ENCODE measurements at regions not wholly inside any gene's neighbourhood (a gene's known extent, or its start where the extent isn't known, plus 50 kb on each side); places are given as distances from the start of the nearest gene placed in this dataset.

DNA sequence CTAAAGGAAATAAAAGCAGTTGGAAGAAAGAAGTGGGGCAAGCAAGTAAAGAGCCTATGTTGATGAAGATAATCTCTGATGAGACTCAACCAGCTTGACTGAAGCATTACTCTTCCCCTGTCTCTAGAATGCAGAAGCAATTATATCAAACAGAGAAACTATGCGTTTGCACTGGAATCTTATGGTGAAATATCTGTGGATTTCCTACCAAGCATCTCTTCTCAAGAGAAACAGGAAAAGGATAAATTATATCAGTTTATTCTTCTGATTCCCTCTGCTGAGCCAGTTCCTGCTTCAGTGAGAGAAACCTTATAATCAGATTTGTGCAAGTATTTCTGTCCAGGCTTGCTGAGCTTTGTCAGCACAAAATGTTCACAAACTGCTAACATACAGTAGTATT is 316.7 kb upstream of the SLC7A11 start:
- CTCF ChIA-PET: no interaction called here
- POLR2A ChIA-PET (ENCODE audit: low non-redundant PET): no interaction called here
- no peak for TF ChIP-seq CTCF (conservative IDR thresholded peaks at IDR 0.05; ENCODE audit: low read depth)
- H3K27ac ChIP-seq: no peak overlapping the region
- no peak for DNase-seq (ENCODE audit: low spot score)

- ChIA-PET POLR2A (ENCODE audit: low non-redundant PET) (no interaction called here), CTCF (interaction anchor here (0.7 kb wide), 1 partner anchor 15 kb away, joined by 6 read pairs; no protein-coding TSS in a partner anchor)
- no peak overlapping the region for H3K27ac ChIP-seq
- DNase-seq (ENCODE audit: low spot score): no peak
- no peak for TF ChIP-seq CTCF (conservative IDR thresholded peaks at IDR 0.05; ENCODE audit: low read depth)
Measured at GRCh38 chr4:138555584-138555983, 313.4 kb upstream of the SLC7A11 start.

DNA sequence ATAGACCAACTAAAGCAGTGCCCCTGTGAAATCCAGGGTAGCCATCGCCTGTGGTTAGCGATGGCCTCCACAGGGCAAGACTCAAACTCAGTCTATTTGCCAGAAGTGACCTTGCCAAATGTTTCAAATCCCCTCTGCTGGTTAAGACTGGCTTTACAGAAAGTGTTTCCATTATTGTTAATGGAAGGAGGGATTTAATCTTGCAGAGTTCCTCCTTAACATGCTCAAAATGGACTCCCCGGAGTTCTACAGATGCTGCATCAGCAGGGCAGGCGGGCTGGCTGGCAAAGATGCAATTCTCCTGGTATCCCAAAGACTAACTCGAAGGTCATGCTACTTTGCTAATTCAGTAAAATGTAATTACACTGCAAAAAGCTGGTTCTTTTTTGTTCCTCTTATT is 313.0 kb upstream of the SLC7A11 start:
- ChIA-PET POLR2A (ENCODE audit: low non-redundant PET) (no interaction called here), CTCF (interaction anchor here (0.7 kb wide), 1 partner anchor 15 kb away, joined by 6 read pairs; no protein-coding TSS in a partner anchor)
- no peak for DNase-seq (ENCODE audit: low spot score)
- H3K27ac ChIP-seq: no peak overlapping the region
- no peak for TF ChIP-seq CTCF (conservative IDR thresholded peaks at IDR 0.05; ENCODE audit: low read depth)

DNA sequence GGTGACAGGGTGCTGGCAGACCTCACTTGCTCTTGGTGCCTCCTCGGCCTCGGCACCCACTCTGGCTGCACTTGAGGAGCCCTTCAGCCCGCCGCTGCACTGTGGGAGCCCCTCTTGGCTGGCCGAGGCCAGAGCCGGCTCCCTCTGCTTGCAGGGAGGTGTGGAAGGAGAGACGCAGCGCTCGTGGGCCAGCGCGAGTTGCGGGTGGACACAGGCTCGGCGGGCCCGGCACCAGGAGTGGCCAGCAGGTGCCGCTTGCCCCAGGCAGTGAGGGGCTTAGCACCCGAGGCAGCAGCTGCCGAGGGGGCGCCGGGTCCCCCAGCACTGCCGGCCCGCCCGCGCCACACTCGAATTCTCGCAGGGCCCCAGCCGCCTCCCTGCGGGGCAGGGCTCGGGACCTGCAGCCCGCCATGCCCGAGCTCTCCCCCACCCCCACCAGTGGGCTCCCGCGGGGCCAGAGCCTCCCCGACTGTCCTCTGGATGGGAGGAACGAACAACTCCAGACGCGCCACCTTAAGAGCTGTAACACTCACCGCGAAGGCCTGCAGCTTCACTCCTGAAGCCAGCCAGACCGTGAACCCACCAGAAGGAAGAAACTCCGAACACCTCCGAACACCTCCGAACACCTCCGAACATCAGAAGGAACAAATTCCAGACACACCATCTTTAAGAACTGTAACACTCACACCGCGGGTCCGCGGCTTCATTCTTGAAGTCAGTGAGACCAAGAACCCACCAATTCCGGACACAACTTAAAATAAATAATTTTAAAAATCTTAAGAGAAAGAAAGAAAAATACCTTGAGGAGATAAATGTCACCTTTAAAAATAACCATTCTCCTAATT is 311.1 kb upstream of the SLC7A11 start:
- ChIA-PET CTCF (no interaction called here), POLR2A (ENCODE audit: low non-redundant PET) (no interaction called here)
- no peak for TF ChIP-seq CTCF (conservative IDR thresholded peaks at IDR 0.05; ENCODE audit: low read depth)
- DNase-seq (ENCODE audit: low spot score): no peak
- no peak overlapping the region for H3K27ac ChIP-seq

DNA sequence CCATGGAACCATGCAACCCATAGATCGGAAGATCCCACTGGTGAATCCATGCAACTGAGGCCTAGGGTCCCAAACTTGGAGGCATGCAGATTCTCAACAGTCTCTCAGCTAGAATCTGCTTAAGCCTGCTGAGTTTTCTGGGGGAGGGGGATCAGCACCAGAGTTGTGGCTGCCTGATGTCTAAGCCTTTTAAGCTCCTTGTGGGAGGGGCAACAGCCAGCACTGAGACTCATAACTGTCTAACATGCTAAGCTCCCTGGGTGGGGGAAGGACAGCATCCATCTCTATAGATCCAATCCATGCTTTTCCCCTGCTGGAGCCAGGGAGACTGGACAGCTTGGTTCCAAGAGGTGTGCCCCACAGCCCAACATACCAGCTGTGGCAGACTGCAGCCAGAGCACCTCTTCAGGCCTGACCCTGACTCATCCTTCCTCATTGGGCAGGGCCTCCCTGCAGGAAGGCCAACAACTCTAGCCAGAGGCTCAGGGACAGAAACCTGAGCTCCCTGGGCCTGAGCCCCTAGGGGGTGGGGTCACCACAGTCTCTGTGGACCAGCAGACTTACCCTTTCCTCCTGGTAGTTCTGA is 300.1 kb upstream of the SLC7A11 start:
- TF ChIP-seq CTCF (conservative IDR thresholded peaks at IDR 0.05; ENCODE audit: low read depth): no peak
- no peak overlapping the region for H3K27ac ChIP-seq
- DNase-seq (ENCODE audit: low spot score): no peak
- ChIA-PET CTCF (no interaction called here), POLR2A (ENCODE audit: low non-redundant PET) (no interaction called here)

- TF ChIP-seq CTCF (conservative IDR thresholded peaks at IDR 0.05; ENCODE audit: low read depth): no peak
- POLR2A ChIA-PET (ENCODE audit: low non-redundant PET): no interaction called here
- CTCF ChIA-PET: interaction anchor here (0.9 kb wide), 1 partner anchor 15 kb away, joined by 6 read pairs; no protein-coding TSS in a partner anchor
Measured at GRCh38 chr4:138540056-138540800, 298.1 kb upstream of the SLC7A11 start.

More at GRCh38 chr4:138540056-138540800, 298.1 kb upstream of the SLC7A11 start:
- H3K27ac ChIP-seq: no peak overlapping the region
- DNase-seq (ENCODE audit: low spot score): no peak
